ENCODE measurements at regions not wholly inside any gene's neighbourhood (a gene's known extent, or its start where the extent isn't known, plus 50 kb on each side); places are given as distances from the start of the nearest gene placed in this dataset.

DNA sequence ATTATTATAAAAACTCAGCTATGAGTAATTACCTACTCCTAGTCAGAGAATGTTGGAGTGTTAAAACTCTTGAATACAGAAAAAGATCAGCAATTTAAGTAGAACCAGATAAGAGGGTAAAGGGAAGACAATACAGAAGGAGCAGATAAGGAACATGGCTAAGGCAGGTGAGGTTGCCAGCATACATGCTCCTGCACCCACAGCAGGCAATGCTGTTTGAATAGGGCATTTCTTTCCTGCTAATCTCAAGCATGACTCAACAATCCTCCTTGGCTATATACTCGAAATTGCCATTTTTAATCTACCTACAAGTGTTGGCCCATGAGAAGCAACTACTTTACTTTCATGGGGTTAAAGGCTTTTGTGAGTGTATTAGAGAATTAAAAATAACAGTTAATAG lies 494.5 kb downstream of the DIPK2A start:
- TF ChIP-seq, protein P1, sequence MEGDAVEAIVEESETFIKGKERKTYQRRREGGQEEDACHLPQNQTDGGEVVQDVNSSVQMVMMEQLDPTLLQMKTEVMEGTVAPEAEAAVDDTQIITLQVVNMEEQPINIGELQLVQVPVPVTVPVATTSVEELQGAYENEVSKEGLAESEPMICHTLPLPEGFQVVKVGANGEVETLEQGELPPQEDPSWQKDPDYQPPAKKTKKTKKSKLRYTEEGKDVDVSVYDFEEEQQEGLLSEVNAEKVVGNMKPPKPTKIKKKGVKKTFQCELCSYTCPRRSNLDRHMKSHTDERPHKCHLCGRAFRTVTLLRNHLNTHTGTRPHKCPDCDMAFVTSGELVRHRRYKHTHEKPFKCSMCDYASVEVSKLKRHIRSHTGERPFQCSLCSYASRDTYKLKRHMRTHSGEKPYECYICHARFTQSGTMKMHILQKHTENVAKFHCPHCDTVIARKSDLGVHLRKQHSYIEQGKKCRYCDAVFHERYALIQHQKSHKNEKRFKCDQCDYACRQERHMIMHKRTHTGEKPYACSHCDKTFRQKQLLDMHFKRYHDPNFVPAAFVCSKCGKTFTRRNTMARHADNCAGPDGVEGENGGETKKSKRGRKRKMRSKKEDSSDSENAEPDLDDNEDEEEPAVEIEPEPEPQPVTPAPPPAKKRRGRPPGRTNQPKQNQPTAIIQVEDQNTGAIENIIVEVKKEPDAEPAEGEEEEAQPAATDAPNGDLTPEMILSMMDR (IDR thresholded peaks at IDR 0.05), result no peak
- no peak for TF ChIP-seq POLR2A (IDR thresholded peaks at IDR 0.05)

All from body of pancreas (tissue), 4 donors.